ENCODE measurements at regions not wholly inside any gene's neighbourhood (a gene's known extent, or its start where the extent isn't known, plus 50 kb on each side); places are given as distances from the start of the nearest gene placed in this dataset.

- TF ChIP-seq CTCF (IDR thresholded peaks at IDR 0.05) (no peak), EP300 (IDR thresholded peaks at IDR 0.05) (no peak), POLR2A (IDR thresholded peaks at IDR 0.05; ENCODE audit: low read length) (no peak), SMC3 (IDR thresholded peaks at IDR 0.05) (no peak), REST (IDR thresholded peaks at IDR 0.05) (no peak), E2F6 (IDR thresholded peaks at IDR 0.05; ENCODE audit: borderline replicate concordance, low read depth) (no peak), KDM5A (IDR thresholded peaks at IDR 0.05) (no peak), ZNF302 (CRISPR knock-in tag; IDR thresholded peaks at IDR 0.05) (no peak), HOXA7 (CRISPR knock-in tag; IDR thresholded peaks at IDR 0.05) (no peak), USF2 (IDR thresholded peaks at IDR 0.05) (no peak), HDAC2 (IDR thresholded peaks at IDR 0.05) (no peak), NR3C1 (IDR thresholded peaks at IDR 0.05) (no peak), BHLHE40 (IDR thresholded peaks at IDR 0.05; ENCODE audit: low read depth, low read length) (no peak), TP53 (CRISPR knock-in tag; IDR thresholded peaks at IDR 0.05) (no peak)
Measured at GRCh38 chr17:71037386-71037785, 868.1 kb downstream of the KCNJ2 start.
